ENCODE measurements at regions not wholly inside any gene's neighbourhood (a gene's known extent, or its start where the extent isn't known, plus 50 kb on each side); places are given as distances from the start of the nearest gene placed in this dataset.

GRCh38 chr22:49153921-49154320 lies 673.8 kb downstream of the BRD1 start:
- dilution Hi-C loops (cut with HindIII; ENCODE audit: low sequenced_read_pairs, unreplicated experiment): no loop called here
- Histone ChIP-seq H3K4me2 (ENCODE audit: low read depth, low read length) (no peak overlapping the region), H3K9me3 (ENCODE audit: control insufficient read depth, insufficient read depth, low read length) (peaks cover 68% of the 10 kb centered on the region), H4K20me1 (ENCODE audit: insufficient read depth, low read length) (no peaks in the 10 kb centered on the region), H2AK9ac (replicated peaks; ENCODE audit: low read depth, low read length, poor library complexity) (no peak overlapping the region), H3K4ac (ENCODE audit: low read depth, low read length) (no peak overlapping the region), H4K8ac (ENCODE audit: low read depth in 2 of 2, low read length in 2 of 2) (no peak overlapping the region), H3K4me1 (ENCODE audit: control insufficient read depth, insufficient read depth, low read length) (no peaks in the 10 kb centered on the region), H3K9me1 (ENCODE audit: insufficient read depth, low read length) (no peaks in the 10 kb centered on the region), H3K56ac (ENCODE audit: extremely low read depth, insufficient read depth, low read length) (no peak overlapping the region), H3K23ac (ENCODE audit: low read depth, low read length) (no peak overlapping the region), H2BK15ac (ENCODE audit: low read depth, low read length) (no peak overlapping the region), H2BK120ac (ENCODE audit: low read depth, low read length) (no peak overlapping the region), H3K36me3 (ENCODE audit: control insufficient read depth, insufficient read depth, low read length) (no peaks in the 10 kb centered on the region), H4K91ac (ENCODE audit: insufficient read depth, low read depth, low read length) (no peak overlapping the region), H2BK5ac (ENCODE audit: low read depth, low read length, poor library complexity, severe bottlenecking) (no peak overlapping the region), H3K4me3 (ENCODE audit: insufficient read depth, low read depth, low read length) (no peak overlapping the region), H3K18ac (ENCODE audit: low read depth, low read length) (no peak overlapping the region), H4K5ac (ENCODE audit: low read depth, low read length) (no peak overlapping the region), H2AFZ (replicated peaks; ENCODE audit: low read length, poor library complexity) (no peak overlapping the region), H3K79me1 (ENCODE audit: low read depth in 1 of 2, low read length in 2 of 2) (no peaks in the 10 kb centered on the region), H2AK5ac (ENCODE audit: low read depth, low read length) (no peak overlapping the region), H2BK20ac (ENCODE audit: low read depth, low read length) (no peak overlapping the region), H3K27ac (ENCODE audit: insufficient read depth, low read length) (no peak overlapping the region), H3K9ac (ENCODE audit: low read depth, low read length) (no peak overlapping the region), H3K27me3 (ENCODE audit: control insufficient read depth, insufficient read depth, low read length) (no peaks in the 10 kb centered on the region), H3K14ac (replicated peaks; ENCODE audit: low read depth, low read length) (no peak overlapping the region)
- no TSS peak for BruUV-seq (replicated peaks)
- intact Hi-C loops (cut with micrococcal nuclease): no loop called here
- WGBS, 2 experiments (ENCODE audit: extremely low coverage in 2 of 2, insufficient read length in 1 of 2): no CpG with 5 or more reads among the region's 11 CpGs
- TF ChIP-seq MXI1 (IDR thresholded peaks at IDR 0.05; ENCODE audit: borderline replicate concordance, low read depth, low read length): no peak
- TF ChIP-seq MAZ (IDR thresholded peaks at IDR 0.05; ENCODE audit: borderline replicate concordance, low read depth, low read length): no peak
- TF ChIP-seq RAD21 (IDR thresholded peaks at IDR 0.05; ENCODE audit: low read length): no peak
- no peak for TF ChIP-seq USF2 (IDR thresholded peaks at IDR 0.05; ENCODE audit: low read depth, low read length)
- TF ChIP-seq CTCF (conservative IDR thresholded peaks at IDR 0.05; ENCODE audit: low read depth, low read length): no peak
- no peak for TF ChIP-seq RCOR1 (IDR thresholded peaks at IDR 0.05; ENCODE audit: insufficient replicate concordance, low read length)
- TF ChIP-seq SMC3 (IDR thresholded peaks at IDR 0.05; ENCODE audit: low read depth, low read length): no peak
- no peak for TF ChIP-seq NFE2L2 (IDR thresholded peaks at IDR 0.05; ENCODE audit: low read depth, low read length)
- no peak for TF ChIP-seq BHLHE40 (IDR thresholded peaks at IDR 0.05; ENCODE audit: low read depth, low read length)
- TF ChIP-seq CEBPB (IDR thresholded peaks at IDR 0.05; ENCODE audit: low read depth, low read length): no peak
- TF ChIP-seq POLR2A (IDR thresholded peaks at IDR 0.05; ENCODE audit: low read depth, low read length): no peak
- ATAC-seq (ENCODE audit: low read depth) (no peak), DNase-seq (no peak)
- in situ Hi-C loops (cut with MboI; ENCODE audit: low sequenced_read_pairs): no loop called here
- ChIA-PET CTCF (no interaction called here), POLR2A (ENCODE audit: unreplicated experiment) (no interaction called here)

Data from IMR-90 (cell line).